ENCODE measurements at regions not wholly inside any gene's neighbourhood (a gene's known extent, or its start where the extent isn't known, plus 50 kb on each side); places are given as distances from the start of the nearest gene placed in this dataset.

GRCh38 chr5:104431981-104432380 lies 869.4 kb upstream of the NUDT12 start (continued):
- TF ChIP-seq ZNF610 (tag by site-specific recombination; IDR thresholded peaks at IDR 0.05; ENCODE audit: borderline replicate concordance) (no peak), ZNF146 (tag by site-specific recombination; IDR thresholded peaks at IDR 0.05) (no peak)

DNA sequence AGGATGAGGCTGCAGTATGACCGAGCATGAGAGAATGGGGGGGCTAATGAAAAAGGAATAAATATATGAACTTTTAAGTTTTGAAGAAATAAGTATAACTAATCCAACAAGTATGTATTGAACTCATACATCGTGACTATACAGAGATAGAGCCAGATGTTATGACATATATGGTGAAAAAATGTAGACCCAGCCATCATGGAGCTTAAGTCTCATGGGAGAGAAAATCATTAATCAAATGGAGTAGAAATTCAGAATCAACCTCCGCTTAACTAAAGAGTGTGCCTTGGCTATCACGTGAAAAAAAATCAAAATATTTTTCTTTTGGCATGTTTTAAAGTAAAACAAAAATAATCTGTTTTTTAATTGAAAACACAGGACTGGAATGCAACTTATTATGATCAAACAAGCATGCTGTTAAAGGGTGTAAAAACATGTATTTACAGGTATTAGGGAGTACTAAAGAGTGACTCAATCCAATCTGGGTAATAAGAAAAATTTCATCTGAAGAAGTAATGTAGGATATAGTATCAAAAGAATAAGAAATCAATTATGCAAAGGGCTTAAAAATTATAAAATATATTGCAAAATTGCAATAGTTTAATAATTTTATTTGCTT lies 868.5 kb upstream of the NUDT12 start:
- H3K4me3 ChIP-seq (ENCODE audit: low read depth, low read length): no peak overlapping the region
- no peaks in the 10 kb centered on the region for H3K9me3 ChIP-seq (ENCODE audit: control insufficient read depth, insufficient read depth, low read depth, low read length)
- no peaks in the 10 kb centered on the region for H3K36me3 ChIP-seq (ENCODE audit: control insufficient read depth in 2 of 2, insufficient read depth in 1 of 2, low read length in 2 of 2)
- no peak overlapping the region for H3K27ac ChIP-seq (ENCODE audit: extremely low read depth, low read depth, low read length)
- POLR2A ChIA-PET: no interaction called here
- CTCF ChIA-PET: interaction anchor here (1.4 kb wide), 1 partner anchor 623 kb away, joined by 3 read pairs; no protein-coding TSS in a partner anchor
- no peaks in the 10 kb centered on the region for H3K4me1 ChIP-seq (ENCODE audit: control insufficient read depth, insufficient read depth, low read length)
- TF ChIP-seq ATF2 (tag by site-specific recombination; IDR thresholded peaks at IDR 0.05; ENCODE audit: low read depth): no peak
- no peak for TF ChIP-seq ZNF391 (tag by site-specific recombination; IDR thresholded peaks at IDR 0.05; ENCODE audit: borderline replicate concordance, low read depth)
- TF ChIP-seq ZNF292 (tag by site-specific recombination; IDR thresholded peaks at IDR 0.05; ENCODE audit: borderline replicate concordance, low read depth): no peak
- no peak for TF ChIP-seq ZNF121 (tag by site-specific recombination; IDR thresholded peaks at IDR 0.05)
- no peak for TF ChIP-seq GFI1B (tag by site-specific recombination; IDR thresholded peaks at IDR 0.05)
- no peak for TF ChIP-seq ZNF558 (tag by site-specific recombination; IDR thresholded peaks at IDR 0.05)
- no peak for TF ChIP-seq ZNF529 (tag by site-specific recombination; IDR thresholded peaks at IDR 0.05; ENCODE audit: insufficient replicate concordance)
- TF ChIP-seq PBX3 (CRISPR knock-in tag; IDR thresholded peaks at IDR 0.05): no peak
- TF ChIP-seq ZNF157 (tag by site-specific recombination; IDR thresholded peaks at IDR 0.05): no peak
- no peak for TF ChIP-seq ZNF202 (tag by site-specific recombination; IDR thresholded peaks at IDR 0.05; ENCODE audit: borderline replicate concordance)
- no peak for TF ChIP-seq ZNF791 (tag by site-specific recombination; IDR thresholded peaks at IDR 0.05)

DNA sequence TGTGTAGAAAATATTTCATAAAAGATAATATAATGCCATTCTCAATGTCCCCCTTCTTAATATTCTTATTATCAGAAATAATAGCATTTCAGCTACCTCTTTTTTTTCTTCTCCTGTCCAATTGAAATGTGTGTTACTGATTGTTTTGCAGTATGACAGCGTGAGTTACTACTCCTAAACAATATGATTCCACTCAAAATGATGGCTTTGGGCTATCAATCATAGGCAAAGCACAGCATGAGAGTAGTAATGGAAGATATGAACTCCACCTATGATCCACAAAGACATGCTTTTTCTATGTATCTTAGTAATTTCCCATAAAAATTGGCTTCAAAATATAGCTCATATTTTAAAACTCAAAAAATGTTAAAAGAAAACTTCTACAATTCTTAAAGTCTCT lies 867.3 kb upstream of the NUDT12 start:
- Histone ChIP-seq H3K36me3 (ENCODE audit: control insufficient read depth in 2 of 2, insufficient read depth in 1 of 2, low read length in 2 of 2) (no peaks in the 10 kb centered on the region), H3K4me3 (ENCODE audit: low read depth, low read length) (no peak overlapping the region), H3K9me3 (ENCODE audit: control insufficient read depth, insufficient read depth, low read depth, low read length) (no peaks in the 10 kb centered on the region), H3K4me1 (ENCODE audit: control insufficient read depth, insufficient read depth, low read length) (no peaks in the 10 kb centered on the region), H3K27ac (ENCODE audit: extremely low read depth, low read depth, low read length) (no peak overlapping the region)
- CTCF ChIA-PET: interaction anchor here (0.7 kb wide), 1 partner anchor 17 kb away, joined by 4 read pairs; no protein-coding TSS in a partner anchor
- POLR2A ChIA-PET: no interaction called here
- TF ChIP-seq, protein P1, sequence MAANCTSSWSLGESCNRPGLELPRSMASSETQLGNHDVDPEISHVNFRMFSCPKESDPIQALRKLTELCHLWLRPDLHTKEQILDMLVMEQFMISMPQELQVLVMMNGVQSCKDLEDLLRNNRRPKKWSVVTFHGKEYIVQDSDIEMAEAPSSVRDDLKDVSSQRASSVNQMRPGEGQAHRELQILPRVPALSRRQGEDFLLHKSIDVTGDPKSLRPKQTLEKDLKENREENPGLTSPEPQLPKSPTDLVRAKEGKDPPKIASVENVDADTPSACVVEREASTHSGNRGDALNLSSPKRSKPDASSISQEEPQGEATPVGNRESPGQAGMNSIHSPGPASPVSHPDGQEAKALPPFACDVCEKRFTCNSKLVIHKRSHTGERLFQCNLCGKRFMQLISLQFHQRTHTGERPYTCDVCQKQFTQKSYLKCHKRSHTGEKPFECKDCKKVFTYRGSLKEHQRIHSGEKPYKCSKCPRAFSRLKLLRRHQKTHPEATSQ (tag by site-specific recombination; IDR thresholded peaks at IDR 0.05): no peak
- no peak for TF ChIP-seq ZNF239 (tag by site-specific recombination; IDR thresholded peaks at IDR 0.05)
- no peak for TF ChIP-seq ZNF701 (tag by site-specific recombination; IDR thresholded peaks at IDR 0.05)
- no peak for TF ChIP-seq ZNF157 (tag by site-specific recombination; IDR thresholded peaks at IDR 0.05)
- no peak for TF ChIP-seq ZNF18 (tag by site-specific recombination; IDR thresholded peaks at IDR 0.05)
- no peak for TF ChIP-seq ZNF132 (tag by site-specific recombination; IDR thresholded peaks at IDR 0.05; ENCODE audit: borderline replicate concordance)
- TF ChIP-seq CTCF (tag by site-specific recombination; IDR thresholded peaks at IDR 0.05): no peak
- TF ChIP-seq ZNF169 (tag by site-specific recombination; IDR thresholded peaks at IDR 0.05): no peak
- TF ChIP-seq ZNF433 (tag by site-specific recombination; IDR thresholded peaks at IDR 0.05; ENCODE audit: low read depth): no peak
- TF ChIP-seq, protein P2, sequence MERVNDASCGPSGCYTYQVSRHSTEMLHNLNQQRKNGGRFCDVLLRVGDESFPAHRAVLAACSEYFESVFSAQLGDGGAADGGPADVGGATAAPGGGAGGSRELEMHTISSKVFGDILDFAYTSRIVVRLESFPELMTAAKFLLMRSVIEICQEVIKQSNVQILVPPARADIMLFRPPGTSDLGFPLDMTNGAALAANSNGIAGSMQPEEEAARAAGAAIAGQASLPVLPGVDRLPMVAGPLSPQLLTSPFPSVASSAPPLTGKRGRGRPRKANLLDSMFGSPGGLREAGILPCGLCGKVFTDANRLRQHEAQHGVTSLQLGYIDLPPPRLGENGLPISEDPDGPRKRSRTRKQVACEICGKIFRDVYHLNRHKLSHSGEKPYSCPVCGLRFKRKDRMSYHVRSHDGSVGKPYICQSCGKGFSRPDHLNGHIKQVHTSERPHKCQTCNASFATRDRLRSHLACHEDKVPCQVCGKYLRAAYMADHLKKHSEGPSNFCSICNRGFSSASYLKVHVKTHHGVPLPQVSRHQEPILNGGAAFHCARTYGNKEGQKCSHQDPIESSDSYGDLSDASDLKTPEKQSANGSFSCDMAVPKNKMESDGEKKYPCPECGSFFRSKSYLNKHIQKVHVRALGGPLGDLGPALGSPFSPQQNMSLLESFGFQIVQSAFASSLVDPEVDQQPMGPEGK (tag by site-specific recombination; IDR thresholded peaks at IDR 0.05): no peak

Measured in HEK293 (cell line).